ENCODE measurements at regions not wholly inside any gene's neighbourhood (a gene's known extent, or its start where the extent isn't known, plus 50 kb on each side); places are given as distances from the start of the nearest gene placed in this dataset.
"Not testable (repeated sequence)": the region's sequence is repeated elsewhere in the genome, so short reads cannot be mapped to it uniquely, and the experiment has no call there.

GRCh38 chr4:94068753-94069719 lies 138.6 kb upstream of the SMARCAD1 start:
- WGBS, 5 donors, result 43 to 55% (median 50%) methylated on average over 8 of the region's 8 CpGs
- DNase-seq, result no peak
- H3K4me1 ChIP-seq, result no peaks in the 10 kb centered on the region
- H3K27ac ChIP-seq, result no peak overlapping the region
- H3K9me3 ChIP-seq, result no peaks in the 10 kb centered on the region
- no peaks in the 10 kb centered on the region for H3K27me3 ChIP-seq
- TF ChIP-seq POLR2AphosphoS5 (IDR thresholded peaks at IDR 0.05) (no peak), EP300 (IDR thresholded peaks at IDR 0.05) (no peak), POLR2A (IDR thresholded peaks at IDR 0.05) (no peak)
- TF ChIP-seq, protein P1, sequence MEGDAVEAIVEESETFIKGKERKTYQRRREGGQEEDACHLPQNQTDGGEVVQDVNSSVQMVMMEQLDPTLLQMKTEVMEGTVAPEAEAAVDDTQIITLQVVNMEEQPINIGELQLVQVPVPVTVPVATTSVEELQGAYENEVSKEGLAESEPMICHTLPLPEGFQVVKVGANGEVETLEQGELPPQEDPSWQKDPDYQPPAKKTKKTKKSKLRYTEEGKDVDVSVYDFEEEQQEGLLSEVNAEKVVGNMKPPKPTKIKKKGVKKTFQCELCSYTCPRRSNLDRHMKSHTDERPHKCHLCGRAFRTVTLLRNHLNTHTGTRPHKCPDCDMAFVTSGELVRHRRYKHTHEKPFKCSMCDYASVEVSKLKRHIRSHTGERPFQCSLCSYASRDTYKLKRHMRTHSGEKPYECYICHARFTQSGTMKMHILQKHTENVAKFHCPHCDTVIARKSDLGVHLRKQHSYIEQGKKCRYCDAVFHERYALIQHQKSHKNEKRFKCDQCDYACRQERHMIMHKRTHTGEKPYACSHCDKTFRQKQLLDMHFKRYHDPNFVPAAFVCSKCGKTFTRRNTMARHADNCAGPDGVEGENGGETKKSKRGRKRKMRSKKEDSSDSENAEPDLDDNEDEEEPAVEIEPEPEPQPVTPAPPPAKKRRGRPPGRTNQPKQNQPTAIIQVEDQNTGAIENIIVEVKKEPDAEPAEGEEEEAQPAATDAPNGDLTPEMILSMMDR (IDR thresholded peaks at IDR 0.05), result no peak
- H3K36me3 ChIP-seq, result no peaks in the 10 kb centered on the region
- intact Hi-C loops (cut with DNase I; ENCODE audit: low total_unique reads), result no loop called here
- H3K4me3 ChIP-seq, result no peak overlapping the region

- DNase-seq, result no peak
- Histone ChIP-seq H3K9me3 (peaks cover 0 to 18% (median 8%) of the 10 kb centered on the region in 4 donors), H3K4me3 (no peak overlapping the region), H3K4me1 (no peaks in the 10 kb centered on the region), H3K27me3 (no peaks in the 10 kb centered on the region), H3K27ac (no peak overlapping the region), H3K36me3 (no peaks in the 10 kb centered on the region)
- intact Hi-C loops (cut with DNase I; ENCODE audit: low total_unique reads), result no loop called here
- 45 to 67% (median 55%) methylated on average over 1 of the region's 1 CpG for WGBS, 5 donors
- TF ChIP-seq POLR2AphosphoS5 (IDR thresholded peaks at IDR 0.05), result no peak
- TF ChIP-seq POLR2A (IDR thresholded peaks at IDR 0.05), result no peak
- no peak for TF ChIP-seq EP300 (IDR thresholded peaks at IDR 0.05)
- TF ChIP-seq, protein P1 (IDR thresholded peaks at IDR 0.05), result no peak
Measured at GRCh38 chr4:94076498-94076897, 131.2 kb upstream of the SMARCAD1 start.

DNA sequence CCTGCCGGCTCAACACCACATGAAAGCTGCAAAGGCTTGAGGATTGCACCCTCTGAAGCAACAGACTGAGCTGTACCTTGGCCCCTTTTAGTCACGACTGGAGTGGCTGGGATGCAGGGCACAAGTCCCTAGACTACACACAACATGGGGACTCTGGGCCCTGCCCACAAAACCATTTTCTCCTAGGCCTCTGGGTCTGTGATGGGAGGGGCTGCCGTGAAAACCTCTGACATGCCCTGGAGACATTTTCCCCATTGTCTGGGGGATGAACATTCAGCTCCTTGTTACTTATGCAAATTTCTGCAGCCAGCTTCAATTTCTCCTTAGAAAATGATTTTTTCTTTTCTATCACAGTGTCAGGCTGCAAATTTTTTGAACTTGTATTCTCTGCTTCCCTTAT lies 123.5 kb upstream of the SMARCAD1 start:
- Histone ChIP-seq H3K4me3 (no peak overlapping the region), H3K9me3 (peaks cover 0 to 38% (median 21%) of the 10 kb centered on the region in 4 donors), H3K27me3 (no peaks in the 10 kb centered on the region), H3K27ac (no peak overlapping the region), H3K36me3 (no peaks in the 10 kb centered on the region), H3K4me1 (no peaks in the 10 kb centered on the region)
- TF ChIP-seq POLR2AphosphoS5 (IDR thresholded peaks at IDR 0.05), result no peak
- TF ChIP-seq EP300 (IDR thresholded peaks at IDR 0.05), result no peak
- TF ChIP-seq, protein P1 (IDR thresholded peaks at IDR 0.05), result no peak
- no peak for TF ChIP-seq POLR2A (IDR thresholded peaks at IDR 0.05)
- WGBS, 5 donors, result 56 to 82% (median 74%) methylated on average over 3 of the region's 3 CpGs
- DNase-seq, result no peak
- intact Hi-C loops (cut with DNase I; ENCODE audit: low total_unique reads), result no loop called here

GRCh38 chr4:94099141-94099540 lies 108.5 kb upstream of the SMARCAD1 start:
- H3K36me3 ChIP-seq; H3K4me3 ChIP-seq; DNase-seq; H3K27me3 ChIP-seq; intact Hi-C loops (cut with DNase I; ENCODE audit: low total_unique reads); H3K27ac ChIP-seq; H3K4me1 ChIP-seq: not testable (repeated sequence)
- peaks cover 0 to 15% (median 7%) of the 10 kb centered on the region in 4 donors for H3K9me3 ChIP-seq
- 71 to 93% (median 82%) methylated on average over 3 to 8 of the region's 8 CpGs for WGBS, 5 donors

GRCh38 chr4:94112644-94113043 lies 95.0 kb upstream of the SMARCAD1 start:
- H3K27ac ChIP-seq, result no peak overlapping the region
- peaks cover 0 to 3% (median 1%) of the 10 kb centered on the region in 4 donors for H3K9me3 ChIP-seq
- DNase-seq, result no peak
- TF ChIP-seq POLR2A (IDR thresholded peaks at IDR 0.05) (no peak), EP300 (IDR thresholded peaks at IDR 0.05) (no peak), POLR2AphosphoS5 (IDR thresholded peaks at IDR 0.05) (no peak)
- TF ChIP-seq, protein P1 (IDR thresholded peaks at IDR 0.05), result no peak
- H3K36me3 ChIP-seq, result no peaks in the 10 kb centered on the region
- no peaks in the 10 kb centered on the region for H3K27me3 ChIP-seq
- whole genome bisulfite sequencing, 5 donors, result 59 to 76% (median 73%) methylated on average over 1 of the region's 1 CpG
- intact Hi-C loops (cut with DNase I; ENCODE audit: low total_unique reads), result no loop called here
- H3K4me1 ChIP-seq, result no peaks in the 10 kb centered on the region
- H3K4me3 ChIP-seq, result no peak overlapping the region
